CD14-positive monocyte (primary cell): ENCODE measurements at regions not wholly inside any gene's neighbourhood (a gene's known extent, or its start where the extent isn't known, plus 50 kb on each side); places are given as distances from the start of the nearest gene placed in this dataset.

Source experiments
- DNase-seq, 3 donors: peaks; one replicate each; pipeline ENCODE4 v3.0.0-alpha.2; 2011 to 2022
- H2AFZ ChIP-seq: 2 replicates; pipeline ENCODE4 v1.6.0; 2012; ENCODE audit warnings: mild to moderate bottlenecking, low read depth, low read length, inconsistent platforms; ENCODE audit not compliant: insufficient read depth, poor library complexity, severe bottlenecking
- H3K27ac ChIP-seq, 2 donors: 1 replicate in 1 of 2; 2 replicates in 1 of 2; pipeline ENCODE4 v1.5.1; 2012 to 2013; ENCODE audit warnings: low read length in 2 of 2, control low read depth in 1 of 2, inconsistent platforms in 1 of 2, low read depth in 1 of 2, mild to moderate bottlenecking in 1 of 2
- H3K27me3 ChIP-seq, 2 donors: one replicate each; pipeline versions ENCODE4 v1.6.0 to v1.6.1; 2011 to 2013; ENCODE audit warnings: low read length in 2 of 2; ENCODE audit not compliant: control insufficient read depth in 2 of 2, insufficient read depth in 2 of 2
- H3K36me3 ChIP-seq, 2 donors: replicated peaks in 1 of 2; 1 replicate in 1 of 2; 2 replicates in 1 of 2; pipeline versions ENCODE4 v1.5.1 to v1.6.1; 2012 to 2013; ENCODE audit warnings: low read length in 2 of 2, control low read depth in 1 of 2, inconsistent platforms in 1 of 2, mild to moderate bottlenecking in 1 of 2; ENCODE audit not compliant: insufficient read depth in 2 of 2, control insufficient read depth in 1 of 2
- H3K4me1 ChIP-seq, 2 donors: 1 replicate in 1 of 2; 2 replicates in 1 of 2; pipeline versions ENCODE4 v1.5.1 to v1.6.1; 2012 to 2013; ENCODE audit warnings: low read length in 2 of 2, control low read depth in 1 of 2, inconsistent platforms in 1 of 2, mild to moderate bottlenecking in 1 of 2, moderate library complexity in 1 of 2; ENCODE audit not compliant: insufficient read depth in 2 of 2, control insufficient read depth in 1 of 2
- H3K4me2 ChIP-seq: replicated peaks from 2 replicates; pipeline ENCODE3; 2012; ENCODE audit warnings: low read length, moderate library complexity, mild to moderate bottlenecking; ENCODE audit not compliant: poor library complexity, severe bottlenecking; ENCODE audit errors: extremely low read depth
- H3K4me3 ChIP-seq, 3 experiments: fragments of 200-600 bp in 1 of 3; sonication (generic) in 1 of 3; replicated peaks in 1 of 3; 1 replicate in 2 of 3; 2 replicates in 1 of 3; pipeline ENCODE4 v1.5.1; 2011 to 2013; ENCODE audit warnings: low read length in 3 of 3, mild to moderate bottlenecking in 3 of 3, control low read depth in 2 of 3, low read depth in 2 of 3, inconsistent platforms in 1 of 3, moderate library complexity in 1 of 3
- H3K79me2 ChIP-seq: 2 replicates; pipeline ENCODE4 v1.6.0; 2012; ENCODE audit warnings: mild to moderate bottlenecking, control low read depth, inconsistent platforms, low read length, moderate library complexity; ENCODE audit not compliant: insufficient read depth
- H3K9ac ChIP-seq: 2 replicates; pipeline ENCODE4 v1.6.0; 2017; ENCODE audit warnings: low read length, mild to moderate bottlenecking; ENCODE audit not compliant: insufficient read depth, poor library complexity, severe bottlenecking
- H3K9me3 ChIP-seq, 2 donors: replicated peaks in 1 of 2; 1 replicate in 1 of 2; 2 replicates in 1 of 2; pipeline versions ENCODE4 v1.5.1 to v1.6.1; 2012 to 2013; ENCODE audit warnings: low read length in 2 of 2, control low read depth in 1 of 2; ENCODE audit not compliant: control insufficient read depth in 1 of 2, insufficient read depth in 1 of 2
- H4K20me1 ChIP-seq: 2 replicates; pipeline ENCODE4 v1.6.0; 2012; ENCODE audit warnings: mild to moderate bottlenecking, low read length, control low read depth, moderate library complexity; ENCODE audit not compliant: insufficient read depth
- H3K27ac Mint-ChIP-seq, 7 donors: one replicate each; pipeline ENCODE4 v1.8.0; 2020; ENCODE audit warnings: mild to moderate bottlenecking in 7 of 7, mixed read lengths in 7 of 7, moderate library complexity in 6 of 7, inconsistent platforms in 2 of 7
- H3K27me3 Mint-ChIP-seq, 3 donors: one replicate each; pipeline ENCODE4 v1.8.0; 2021 to 2022; ENCODE audit warnings: low read depth in 3 of 3, mild to moderate bottlenecking in 3 of 3, mixed read lengths in 3 of 3, moderate library complexity in 3 of 3, inconsistent platforms in 1 of 3
- H3K36me3 Mint-ChIP-seq, 2 donors: one replicate each; pipeline ENCODE4 v1.8.0; 2020; ENCODE audit warnings: mixed read lengths in 2 of 2, inconsistent platforms in 1 of 2, mild to moderate bottlenecking in 1 of 2
- H3K4me1 Mint-ChIP-seq: one replicate; pipeline ENCODE4 v1.8.0; 2020; ENCODE audit warnings: mild to moderate bottlenecking, mixed read lengths
- H3K4me3 Mint-ChIP-seq, 2 donors: one replicate each; pipeline ENCODE4 v1.8.0; 2020; ENCODE audit warnings: mild to moderate bottlenecking in 2 of 2, mixed read lengths in 2 of 2, moderate library complexity in 1 of 2
- H3K9me3 Mint-ChIP-seq, 7 donors: one replicate each; pipeline ENCODE4 v1.8.0; 2020 to 2022; ENCODE audit warnings: mixed read lengths in 7 of 7, mild to moderate bottlenecking in 6 of 7, moderate library complexity in 6 of 7, inconsistent platforms in 2 of 7
- CTCF ChIP-seq: fragments of 200-600 bp; IDR thresholded peaks from one replicate; pipeline ENCODE4 v1.8.0; 2022; ENCODE audit warnings: antibody characterized with exemption, mild to moderate bottlenecking
- WGBS: methylation state at CpG from one replicate; pipeline ENCODE4 v1.1.5; 2013; ENCODE audit warnings: missing lambda C conversion rate; ENCODE audit not compliant: insufficient coverage; 5-methylcytosine and 5-hydroxymethylcytosine counted together
- intact Hi-C, 2 donors: fragments of 100-400 bp; cut with micrococcal nuclease; formaldehyde crosslinking; loops; one replicate each; pipeline versions ENCODE4 v1.15.0 to v1.15.1; 2023

GRCh38 chr5:30156156-30156555, 1037.3 kb upstream of the CDH6 start:
- H3K36me3 ChIP-seq = no peaks in the 10 kb centered on the region
- TF ChIP-seq CTCF = no peak
- no peaks in the 10 kb centered on the region for H3K4me1 Mint-ChIP-seq
- H3K27me3 Mint-ChIP-seq = no peaks in the 10 kb centered on the region
- H3K36me3 Mint-ChIP-seq = no peaks in the 10 kb centered on the region
- peaks cover 2 to 6% of the 10 kb centered on the region in 2 donors for H3K9me3 ChIP-seq
- H3K9me3 Mint-ChIP-seq = peaks cover 0 to 7% (median 2%) of the 10 kb centered on the region in 7 donors
- intact Hi-C loops = no loop called here
- H3K4me1 ChIP-seq = no peaks in the 10 kb centered on the region
- no peak for DNase-seq
- H3K27ac Mint-ChIP-seq = no peak overlapping the region
- H3K4me3 ChIP-seq = no peak overlapping the region
- H3K79me2 ChIP-seq = no peaks in the 10 kb centered on the region
- no CpG with 5 or more reads among the region's 1 CpG for WGBS
- H3K4me2 ChIP-seq = no peak overlapping the region
- no peak overlapping the region for H3K4me3 Mint-ChIP-seq
- no peak overlapping the region for H3K9ac ChIP-seq
- H4K20me1 ChIP-seq = no peaks in the 10 kb centered on the region
- no peaks in the 10 kb centered on the region for H3K27me3 ChIP-seq
- H3K27ac ChIP-seq = no peak overlapping the region
- H2AFZ ChIP-seq = no peak overlapping the region

- H3K27ac ChIP-seq = no peak overlapping the region
- H3K36me3 ChIP-seq = no peaks in the 10 kb centered on the region
- no peaks in the 10 kb centered on the region for H3K4me1 Mint-ChIP-seq
- intact Hi-C loops = no loop called here
- no peak for DNase-seq
- H3K4me3 Mint-ChIP-seq = no peak overlapping the region
- peaks cover 3 to 5% of the 10 kb centered on the region in 2 donors for H3K9me3 ChIP-seq
- H3K4me3 ChIP-seq = no peak overlapping the region
- H4K20me1 ChIP-seq = no peaks in the 10 kb centered on the region
- no peaks in the 10 kb centered on the region for H3K27me3 Mint-ChIP-seq
- WGBS = 89% methylated on average over 1 of the region's 1 CpG
- no peaks in the 10 kb centered on the region for H3K79me2 ChIP-seq
- no peaks in the 10 kb centered on the region for H3K36me3 Mint-ChIP-seq
- H3K4me1 ChIP-seq = no peaks in the 10 kb centered on the region
- no peak for TF ChIP-seq CTCF
- H3K4me2 ChIP-seq = no peak overlapping the region
- peaks cover 0 to 7% (median 1%) of the 10 kb centered on the region in 7 donors for H3K9me3 Mint-ChIP-seq
- H3K9ac ChIP-seq = no peak overlapping the region
- H3K27ac Mint-ChIP-seq = no peak overlapping the region
- H3K27me3 ChIP-seq = no peaks in the 10 kb centered on the region
- no peak overlapping the region for H2AFZ ChIP-seq
Observed at GRCh38 chr5:30152431-30152830, 1041.1 kb upstream of the CDH6 start.
